Gastrocnemius medialis (tissue), 4 donors: ENCODE measurements at regions not wholly inside any gene's neighbourhood (a gene's known extent, or its start where the extent isn't known, plus 50 kb on each side); places are given as distances from the start of the nearest gene placed in this dataset.

Source experiments
- ATAC-seq, 2 donors: fragments of 150-250 bp; one replicate each; pipeline ENCODE4 v1.9.1; 2016
- DNase-seq, 2 donors: peaks; one replicate each; pipeline ENCODE4 v3.0.0-alpha.2; 2019
- H3K27ac ChIP-seq, 4 donors: fragments of 200-600 bp; sonication (generic); 1 replicate in 1 of 4; 2 replicates in 3 of 4; pipeline ENCODE4 v1.5.1; 2016 to 2018; ENCODE audit warnings: mild to moderate bottlenecking in 2 of 4, moderate library complexity in 1 of 4
- H3K27me3 ChIP-seq, 3 donors: fragments of 200-600 bp; sonication (generic) in 2 of 3; 1 replicate in 1 of 3; 2 replicates in 2 of 3; pipeline versions ENCODE4 v1.5.1 to v1.6.0; 2016 to 2019; ENCODE audit warnings: mild to moderate bottlenecking in 1 of 3, moderate library complexity in 1 of 3
- H3K36me3 ChIP-seq, 2 donors: fragments of 200-600 bp; sonication (generic) in 1 of 2; one replicate each; pipeline ENCODE4 v1.5.1; 2017 to 2018
- H3K4me1 ChIP-seq, 2 donors: fragments of 200-600 bp; sonication (generic) in 1 of 2; one replicate each; pipeline ENCODE4 v1.5.1; 2016 to 2017; ENCODE audit warnings: mild to moderate bottlenecking in 2 of 2
- H3K4me3 ChIP-seq, 4 donors: fragments of 200-600 bp; sonication (generic) in 3 of 4; 1 replicate in 1 of 4; 2 replicates in 3 of 4; pipeline ENCODE4 v1.5.1; 2016 to 2019; ENCODE audit warnings: mild to moderate bottlenecking in 2 of 4
- H3K9me3 ChIP-seq, 3 donors: fragments of 200-600 bp; sonication (generic) in 2 of 3; 1 replicate in 1 of 3; 2 replicates in 2 of 3; pipeline ENCODE4 v1.5.1; 2016 to 2019
- CTCF ChIP-seq, 5 experiments: fragments of 450-650 bp in 3 of 5; fragments of 200-600 bp in 2 of 5; sonication (generic) in 2 of 5; IDR thresholded peaks in 4 of 5; conservative IDR thresholded peaks in 1 of 5; 1 replicate in 4 of 5; 2 replicates in 1 of 5; pipeline ENCODE4 v1.5.1; 2016 to 2019; ENCODE audit warnings: antibody characterized with exemption in 5 of 5, mild to moderate bottlenecking in 3 of 5, moderate library complexity in 3 of 5
- POLR2A ChIP-seq, 2 donors: fragments of 450-650 bp; IDR thresholded peaks; one replicate each; pipeline ENCODE4 v1.6.1; 2017; ENCODE audit warnings: antibody characterized with exemption in 2 of 2, mild to moderate bottlenecking in 2 of 2, moderate library complexity in 2 of 2
- in situ Hi-C, 4 donors: fragments of 200-750 bp; cut with MboI; loops; one replicate each; pipeline versions ENCODE4 v1.15.0 to v1.8.0; 2017; ENCODE audit warnings: low sequenced_read_pairs in 4 of 4
- intact Hi-C: fragments of 100-400 bp; cut with DNase I; formaldehyde crosslinking; loops from one replicate; pipeline ENCODE4 v1.15.1; 2023; ENCODE audit warnings: low total_unique reads

- H3K27ac ChIP-seq: no peak overlapping the region
- in situ Hi-C loops: no loop called here
- no peaks in the 10 kb centered on the region for H3K4me1 ChIP-seq
- H3K9me3 ChIP-seq: no peaks in the 10 kb centered on the region
- H3K27me3 ChIP-seq: no peaks in the 10 kb centered on the region
- ATAC-seq (no peak), DNase-seq (no peak)
- H3K36me3 ChIP-seq: no peaks in the 10 kb centered on the region
- H3K4me3 ChIP-seq: no peak overlapping the region
- intact Hi-C loops: no loop called here
- no peak for TF ChIP-seq CTCF (IDR thresholded peaks at IDR 0.05 in 4 of 5, conservative IDR thresholded peaks at IDR 0.05 in 1 of 5)
- TF ChIP-seq POLR2A (IDR thresholded peaks at IDR 0.05): no peak
Observed at GRCh38 chr16:11403920-11404319, 58.7 kb downstream of the RMI2 start.

DNA sequence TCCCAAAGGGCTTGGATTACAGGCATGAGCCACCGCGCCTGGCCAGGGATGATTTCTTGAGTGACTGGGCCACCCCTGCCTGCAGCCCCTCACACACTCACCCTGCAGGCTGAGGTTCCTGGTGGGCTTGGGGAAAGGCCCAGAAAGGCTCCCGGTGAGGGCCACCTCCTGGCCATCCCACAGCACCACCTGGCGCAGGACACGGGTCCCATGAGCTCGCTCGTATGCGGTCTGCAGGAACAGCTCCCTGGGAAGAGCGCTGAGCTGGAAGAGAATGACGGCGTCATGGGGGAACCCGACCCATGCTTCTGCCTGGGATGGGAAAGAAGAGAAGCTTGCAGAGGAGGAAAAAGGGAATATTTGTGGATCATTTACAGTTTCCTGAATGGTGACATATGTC, 59.3 kb downstream of the RMI2 start:
- no peaks in the 10 kb centered on the region for H3K9me3 ChIP-seq
- in situ Hi-C loops: loop anchor here in 1 of 4 donors (5.0 kb wide), 1 partner anchor 243 kb away; no protein-coding TSS in a partner anchor
- no peak overlapping the region for H3K4me3 ChIP-seq
- no peak for DNase-seq
- no peaks in the 10 kb centered on the region for H3K36me3 ChIP-seq
- no peak for ATAC-seq
- no peak for TF ChIP-seq CTCF (IDR thresholded peaks at IDR 0.05 in 4 of 5, conservative IDR thresholded peaks at IDR 0.05 in 1 of 5)
- no peak for TF ChIP-seq POLR2A (IDR thresholded peaks at IDR 0.05)
- no peak overlapping the region for H3K27ac ChIP-seq
- intact Hi-C loops: loop anchor here (5.0 kb wide), 1 partner anchor 408 kb away; no protein-coding TSS in a partner anchor
- H3K27me3 ChIP-seq: no peaks in the 10 kb centered on the region
- no peaks in the 10 kb centered on the region for H3K4me1 ChIP-seq

GRCh38 chr16:11405331-11406176, 60.3 kb downstream of the RMI2 start:
- in situ Hi-C loops (loop anchor here in 1 of 4 donors (5.0 kb wide), 1 partner anchor 242 kb away; no protein-coding TSS in a partner anchor), intact Hi-C loops (loop anchor here (2.0 to 5.0 kb wide), 2 partner anchors 127 to 407 kb away; no protein-coding TSS in a partner anchor)
- H3K27me3 ChIP-seq: no peaks in the 10 kb centered on the region
- TF ChIP-seq POLR2A (IDR thresholded peaks at IDR 0.05) (no peak), CTCF (IDR thresholded peaks at IDR 0.05 in 4 of 5, conservative IDR thresholded peaks at IDR 0.05 in 1 of 5) (peak in 4 of 5 experiments; percentile 9 to 44 (median 30))
- H3K36me3 ChIP-seq: no peaks in the 10 kb centered on the region
- no peak for DNase-seq
- no peaks in the 10 kb centered on the region for H3K4me1 ChIP-seq
- H3K4me3 ChIP-seq: no peak overlapping the region
- ATAC-seq: no peak
- H3K9me3 ChIP-seq: no peaks in the 10 kb centered on the region
- H3K27ac ChIP-seq: no peak overlapping the region

DNA sequence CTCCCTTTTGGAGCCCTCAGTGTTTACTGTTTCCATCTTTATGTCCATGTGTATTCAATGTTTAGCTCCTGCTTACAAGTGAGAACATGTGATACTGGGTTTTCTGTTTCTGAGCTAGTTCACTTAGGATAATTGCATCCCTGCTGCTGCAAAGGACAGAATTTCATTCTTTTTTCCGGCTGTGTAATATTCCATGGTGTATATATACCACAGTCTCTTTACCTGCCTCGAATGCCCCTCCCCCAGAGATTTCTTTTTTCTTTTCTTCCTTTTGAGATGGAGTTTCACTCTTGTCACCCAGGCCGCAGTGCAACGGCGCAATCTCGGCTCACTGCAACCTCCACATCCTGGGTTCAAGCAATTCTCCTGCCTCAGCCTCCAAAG, 60.9 kb downstream of the RMI2 start:
- no peaks in the 10 kb centered on the region for H3K36me3 ChIP-seq
- in situ Hi-C loops: loop anchor here in 1 of 4 donors (5.0 kb wide), 1 partner anchor 241 kb away; no protein-coding TSS in a partner anchor
- no peaks in the 10 kb centered on the region for H3K9me3 ChIP-seq
- intact Hi-C loops: loop anchor here (2.0 to 5.0 kb wide), 2 partner anchors 127 to 406 kb away; no protein-coding TSS in a partner anchor
- DNase-seq: no peak
- TF ChIP-seq CTCF (IDR thresholded peaks at IDR 0.05 in 4 of 5, conservative IDR thresholded peaks at IDR 0.05 in 1 of 5) (no peak), POLR2A (IDR thresholded peaks at IDR 0.05) (no peak)
- no peaks in the 10 kb centered on the region for H3K4me1 ChIP-seq
- ATAC-seq: no peak
- no peaks in the 10 kb centered on the region for H3K27me3 ChIP-seq
- H3K27ac ChIP-seq: no peak overlapping the region
- no peak overlapping the region for H3K4me3 ChIP-seq
